H1 (cell line): ENCODE measurements at regions not wholly inside any gene's neighbourhood (a gene's known extent, or its start where the extent isn't known, plus 50 kb on each side); places are given as distances from the start of the nearest gene placed in this dataset.

Experiments used
- BCL11A ChIP-seq, 2 experiments: IDR thresholded peaks; one replicate each; pipeline ENCODE4 v1.6.1; 2011; ENCODE audit warnings: low read depth in 2 of 2, low read length in 2 of 2, mild to moderate bottlenecking in 2 of 2
- CHD1 ChIP-seq: IDR thresholded peaks from 2 replicates; pipeline ENCODE4 v1.6.1; 2012; ENCODE audit warnings: low read depth, low read length, improper control_type of control experiment
- CTBP2 ChIP-seq: IDR thresholded peaks from 2 replicates; pipeline ENCODE4 v1.7.0; 2011; ENCODE audit warnings: borderline replicate concordance, mild to moderate bottlenecking, moderate library complexity, mixed read lengths, low read length; ENCODE audit not compliant: insufficient read depth, insufficient read length
- MAX ChIP-seq: IDR thresholded peaks from 2 replicates; pipeline ENCODE4 v1.6.1; 2012; ENCODE audit warnings: inconsistent platforms
- RBBP5 ChIP-seq: IDR thresholded peaks from 2 replicates; pipeline ENCODE4 v1.7.1; 2012; ENCODE audit warnings: low read depth, mild to moderate bottlenecking, inconsistent platforms, low read length, moderate library complexity, borderline replicate concordance
- SAP30 ChIP-seq: fragments of 300-600 bp; sonication (generic); IDR thresholded peaks from 2 replicates; pipeline ENCODE4 v1.7.1; 2012; ENCODE audit warnings: low read length, moderate library complexity, mild to moderate bottlenecking, inconsistent platforms; ENCODE audit not compliant: insufficient read depth, insufficient replicate concordance
- SRF ChIP-seq: IDR thresholded peaks from 2 replicates; pipeline ENCODE4 v1.6.1; 2011; ENCODE audit warnings: mild to moderate bottlenecking, low read depth, low read length, moderate library complexity
- TAF1 ChIP-seq: IDR thresholded peaks from 2 replicates; pipeline ENCODE4 v1.6.1; 2011; ENCODE audit warnings: mild to moderate bottlenecking, low read depth, low read length
- TF ChIP-seq, protein P1 (sequence below): IDR thresholded peaks from 2 replicates; pipeline ENCODE4 v1.6.1; 2012; ENCODE audit warnings: low read length, inconsistent platforms

GRCh38 chr1:25099343-25099951 is 132.9 kb downstream of the SYF2 start (continued):
- no peak for TF ChIP-seq BCL11A (IDR thresholded peaks at IDR 0.05; ENCODE audit: low read depth in 2 of 2, low read length in 2 of 2)
- TF ChIP-seq SAP30 = no peak
- no peak for TF ChIP-seq RBBP5
- TF ChIP-seq, protein P1, sequence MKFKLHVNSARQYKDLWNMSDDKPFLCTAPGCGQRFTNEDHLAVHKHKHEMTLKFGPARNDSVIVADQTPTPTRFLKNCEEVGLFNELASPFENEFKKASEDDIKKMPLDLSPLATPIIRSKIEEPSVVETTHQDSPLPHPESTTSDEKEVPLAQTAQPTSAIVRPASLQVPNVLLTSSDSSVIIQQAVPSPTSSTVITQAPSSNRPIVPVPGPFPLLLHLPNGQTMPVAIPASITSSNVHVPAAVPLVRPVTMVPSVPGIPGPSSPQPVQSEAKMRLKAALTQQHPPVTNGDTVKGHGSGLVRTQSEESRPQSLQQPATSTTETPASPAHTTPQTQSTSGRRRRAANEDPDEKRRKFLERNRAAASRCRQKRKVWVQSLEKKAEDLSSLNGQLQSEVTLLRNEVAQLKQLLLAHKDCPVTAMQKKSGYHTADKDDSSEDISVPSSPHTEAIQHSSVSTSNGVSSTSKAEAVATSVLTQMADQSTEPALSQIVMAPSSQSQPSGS = no peak
- no peak for TF ChIP-seq MAX
- TF ChIP-seq TAF1 = no peak
- no peak for TF ChIP-seq CTBP2
- no peak for TF ChIP-seq CHD1
- TF ChIP-seq SRF = no peak
